ENCODE measurements at regions not wholly inside any gene's neighbourhood (a gene's known extent, or its start where the extent isn't known, plus 50 kb on each side); places are given as distances from the start of the nearest gene placed in this dataset.

- dilution Hi-C loops (cut with MboI; ENCODE audit: extremely low pct_ligation_motif_present, low sequenced_read_pairs) = no loop called here
- no peak for DNase-seq (ENCODE audit: low read depth, low spot score)
Observed at GRCh38 chr4:148522995-148523394, 80.8 kb upstream of the NR3C2 start.

GRCh38 chr4:148515248-148515647, 73.0 kb upstream of the NR3C2 start:
- Histone ChIP-seq H3K4me1 (ENCODE audit: control insufficient read depth, extremely low read depth, insufficient read depth, low read length) (peaks cover 23% of the 10 kb centered on the region), H3K79me2 (ENCODE audit: control insufficient read depth, insufficient read depth, low read length) (no peaks in the 10 kb centered on the region), H2AFZ (ENCODE audit: control insufficient read depth, low read length) (no peak overlapping the region), H4K20me1 (ENCODE audit: control insufficient read depth, extremely low read depth, insufficient read depth, low read length) (no peaks in the 10 kb centered on the region), H3K27me3 (ENCODE audit: control insufficient read depth, extremely low read depth, insufficient read depth, low read length) (no peaks in the 10 kb centered on the region), H3K9me3 (ENCODE audit: control insufficient read depth, low read depth, low read length) (no peaks in the 10 kb centered on the region), H3K36me3 (ENCODE audit: control insufficient read depth in 2 of 2, extremely low read depth in 1 of 2, insufficient read depth in 2 of 2, low read length in 2 of 2) (no peaks in the 10 kb centered on the region), H3K4me2 (ENCODE audit: control insufficient read depth, extremely low read depth, insufficient read depth, low read depth, low read length) (no peak overlapping the region), H3K27ac (ENCODE audit: control insufficient read depth, insufficient read depth, low read length) (no peak overlapping the region), H3K9ac (ENCODE audit: control insufficient read depth, extremely low read depth, insufficient read depth, low read length) (no peak overlapping the region), H3K9me1 (ENCODE audit: control insufficient read depth, extremely low read depth, insufficient read depth, low read length) (no peaks in the 10 kb centered on the region), H3K4me3 (ENCODE audit: control insufficient read depth in 2 of 3, extremely low read depth in 1 of 3, insufficient read depth in 2 of 3, low read depth in 1 of 3, low read length in 3 of 3) (no peak overlapping the region)
- dilution Hi-C loops (cut with MboI; ENCODE audit: extremely low pct_ligation_motif_present, low sequenced_read_pairs) = no loop called here
- no peak for DNase-seq (ENCODE audit: low read depth, low spot score)
- no peak for TF ChIP-seq EZH2 (IDR thresholded peaks at IDR 0.05; ENCODE audit: low read length)
- no peak for TF ChIP-seq CTCF (optimal IDR thresholded peaks at IDR 0.05 in 1 of 3, IDR thresholded peaks at IDR 0.05 in 1 of 3, conservative IDR thresholded peaks at IDR 0.05 in 1 of 3; ENCODE audit: extremely low read depth in 1 of 3, insufficient read depth in 2 of 3, low read length in 3 of 3)
- peak; percentile 34 for FAIRE-seq

More at GRCh38 chr4:148522995-148523394, 80.8 kb upstream of the NR3C2 start:
- Histone ChIP-seq H3K4me1 (ENCODE audit: control insufficient read depth, extremely low read depth, insufficient read depth, low read length) (no peaks in the 10 kb centered on the region), H3K9ac (ENCODE audit: control insufficient read depth, extremely low read depth, insufficient read depth, low read length) (no peak overlapping the region), H3K9me1 (ENCODE audit: control insufficient read depth, extremely low read depth, insufficient read depth, low read length) (no peaks in the 10 kb centered on the region), H4K20me1 (ENCODE audit: control insufficient read depth, extremely low read depth, insufficient read depth, low read length) (no peaks in the 10 kb centered on the region), H3K36me3 (ENCODE audit: control insufficient read depth in 2 of 2, extremely low read depth in 1 of 2, insufficient read depth in 2 of 2, low read length in 2 of 2) (no peaks in the 10 kb centered on the region), H3K27ac (ENCODE audit: control insufficient read depth, insufficient read depth, low read length) (no peak overlapping the region), H3K79me2 (ENCODE audit: control insufficient read depth, insufficient read depth, low read length) (no peaks in the 10 kb centered on the region), H3K9me3 (ENCODE audit: control insufficient read depth, low read depth, low read length) (no peaks in the 10 kb centered on the region), H3K4me3 (ENCODE audit: control insufficient read depth in 2 of 3, extremely low read depth in 1 of 3, insufficient read depth in 2 of 3, low read depth in 1 of 3, low read length in 3 of 3) (no peak overlapping the region), H2AFZ (ENCODE audit: control insufficient read depth, low read length) (no peak overlapping the region), H3K4me2 (ENCODE audit: control insufficient read depth, extremely low read depth, insufficient read depth, low read depth, low read length) (no peak overlapping the region), H3K27me3 (ENCODE audit: control insufficient read depth, extremely low read depth, insufficient read depth, low read length) (no peaks in the 10 kb centered on the region)
- FAIRE-seq = no peak
- no peak for TF ChIP-seq EZH2 (IDR thresholded peaks at IDR 0.05; ENCODE audit: low read length)
- no peak for TF ChIP-seq CTCF (optimal IDR thresholded peaks at IDR 0.05 in 1 of 3, IDR thresholded peaks at IDR 0.05 in 1 of 3, conservative IDR thresholded peaks at IDR 0.05 in 1 of 3; ENCODE audit: extremely low read depth in 1 of 3, insufficient read depth in 2 of 3, low read length in 3 of 3)
